IPS DF 19.7 (cell line): ENCODE measurements at regions not wholly inside any gene's neighbourhood (a gene's known extent, or its start where the extent isn't known, plus 50 kb on each side); places are given as distances from the start of the nearest gene placed in this dataset.
A peak's percentile ranks its signal among the peaks of the same experiment; 100 is the strongest.

Experiments used
- DNase-seq: peaks from one replicate; pipeline ENCODE4 v3.0.0-alpha.2; 2013; ENCODE audit warnings: low read depth, low spot score

DNA sequence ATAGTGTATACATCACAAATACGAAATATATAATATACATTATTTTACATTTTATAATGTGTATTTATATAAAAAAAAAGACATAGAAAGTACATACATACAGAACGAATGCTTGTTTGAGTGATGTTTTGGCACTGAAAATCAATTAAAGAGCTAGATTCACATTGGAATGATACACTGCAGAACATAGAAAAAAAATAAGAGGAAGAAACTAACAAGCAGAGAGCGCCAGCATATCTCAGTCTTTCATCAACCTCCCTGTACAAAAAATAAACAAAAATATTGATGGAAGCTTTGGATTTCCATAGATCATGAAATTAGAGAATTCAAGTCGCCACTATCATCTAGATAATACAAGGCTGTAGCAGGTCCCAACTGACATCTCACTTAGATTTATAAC is 420.6 kb downstream of the CENPC start:
- DNase-seq, result no peak

- no peak for DNase-seq
Observed at GRCh38 chr4:67122029-67122428, 423.3 kb downstream of the CENPC start.

GRCh38 chr4:67120369-67120768 is 424.9 kb downstream of the CENPC start:
- no peak for DNase-seq

GRCh38 chr4:67109276-67109675 is 436.0 kb downstream of the CENPC start:
- no peak for DNase-seq

DNA sequence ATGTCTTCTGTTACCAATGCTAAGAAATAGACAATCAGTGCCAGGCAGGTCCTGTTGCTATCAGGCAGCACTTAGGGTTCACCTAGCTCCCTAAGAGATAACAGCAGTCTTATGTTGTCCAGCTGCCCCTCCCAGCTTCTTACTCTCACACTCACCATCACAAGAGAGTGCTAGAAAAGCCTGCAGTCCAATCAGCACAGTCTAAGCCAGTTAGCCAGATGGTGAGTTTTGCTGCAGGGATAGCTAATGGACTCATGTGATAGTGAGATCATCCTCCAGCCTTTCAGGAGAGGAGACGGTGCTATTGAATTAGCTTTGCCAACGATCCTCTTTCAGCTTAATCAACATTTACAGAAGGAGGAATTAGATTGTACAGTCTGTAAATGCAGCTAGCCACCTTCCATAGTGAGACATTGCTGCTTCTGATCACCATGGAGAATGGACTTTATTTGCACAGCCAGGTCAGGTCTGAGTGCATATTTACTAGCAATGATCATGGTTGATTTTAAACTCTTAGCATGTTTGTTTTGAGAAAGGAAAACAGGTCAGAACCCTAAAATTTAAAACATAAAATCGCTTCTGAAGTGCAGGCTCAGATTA is 438.3 kb downstream of the CENPC start:
- DNase-seq, result no peak

DNA sequence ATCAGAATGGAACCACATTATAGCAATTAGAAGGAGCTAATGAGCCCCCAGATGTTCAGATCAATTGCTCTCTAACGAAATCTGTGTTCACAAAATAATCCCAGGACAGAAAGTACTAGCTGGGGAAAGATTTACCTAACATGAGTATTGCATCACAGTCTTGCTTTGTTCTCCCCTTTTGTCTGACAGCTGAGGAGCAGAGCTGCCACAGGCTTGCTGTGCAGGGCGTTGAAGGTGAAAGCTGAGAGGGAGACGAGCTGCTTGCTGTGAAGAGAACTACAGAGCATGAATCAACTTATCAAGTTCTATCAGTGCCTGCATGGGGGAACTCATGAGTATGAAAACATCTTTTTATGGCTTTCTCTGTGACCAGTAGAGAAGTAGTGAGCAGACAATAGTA is 441.2 kb downstream of the CENPC start:
- no peak for DNase-seq

DNA sequence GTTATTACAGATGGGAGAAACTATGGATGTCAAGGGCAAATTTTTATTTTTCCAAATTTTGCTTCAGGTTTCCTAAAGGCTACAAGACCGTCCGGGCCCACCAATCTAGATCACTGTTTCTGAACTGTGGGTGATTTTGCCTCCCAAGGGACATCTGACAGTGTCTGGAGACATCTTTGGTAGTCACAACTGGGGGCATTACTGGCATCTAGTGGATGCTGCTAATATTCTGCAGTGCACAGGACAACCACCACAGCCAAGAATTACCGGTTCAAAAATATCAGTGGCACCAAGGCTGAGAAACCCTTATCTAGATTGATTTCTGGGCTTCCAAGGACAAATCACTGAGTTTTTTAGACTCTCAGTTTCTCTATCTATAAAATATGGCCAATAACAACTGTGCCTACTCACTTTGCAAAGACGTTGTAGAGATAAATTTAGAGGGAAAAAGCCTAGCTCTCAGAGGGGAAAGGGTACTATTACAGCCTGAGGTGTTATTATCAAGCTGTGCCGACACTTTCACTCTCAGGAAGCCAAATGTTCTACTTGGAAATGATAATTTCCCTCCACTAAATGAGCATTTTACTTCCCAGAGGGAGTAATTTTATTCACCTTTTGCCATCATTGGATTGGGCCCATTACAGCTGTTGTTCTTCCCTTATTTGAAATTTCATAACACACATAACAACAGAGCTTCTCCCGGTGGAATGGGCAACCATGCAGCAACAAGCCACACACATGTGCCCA is 442.1 kb downstream of the CENPC start:
- no peak for DNase-seq

GRCh38 chr4:67101612-67102011 is 443.7 kb downstream of the CENPC start:
- DNase-seq, result no peak

- DNase-seq, result no peak
Observed at GRCh38 chr4:67092351-67092750, 453.0 kb downstream of the CENPC start.

DNA sequence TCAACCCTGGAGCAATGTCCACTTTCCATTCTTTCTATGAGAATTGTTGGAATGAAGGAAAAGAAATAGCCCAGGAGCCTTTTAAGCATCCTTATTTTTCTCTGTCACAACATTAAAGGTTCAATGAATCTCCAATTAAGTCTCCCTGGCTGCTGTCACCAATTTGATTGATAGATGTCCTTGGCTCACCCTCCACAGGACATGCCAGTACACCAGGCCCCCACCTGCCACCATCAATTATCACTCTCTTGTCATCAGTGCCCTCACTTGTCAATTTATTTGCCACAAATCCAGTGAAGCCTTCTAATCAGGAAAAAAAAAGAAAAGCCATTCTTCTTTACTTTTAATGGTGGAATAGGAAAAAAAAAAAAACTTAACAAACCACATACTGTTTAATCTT is 453.6 kb downstream of the CENPC start:
- DNase-seq, result no peak

DNA sequence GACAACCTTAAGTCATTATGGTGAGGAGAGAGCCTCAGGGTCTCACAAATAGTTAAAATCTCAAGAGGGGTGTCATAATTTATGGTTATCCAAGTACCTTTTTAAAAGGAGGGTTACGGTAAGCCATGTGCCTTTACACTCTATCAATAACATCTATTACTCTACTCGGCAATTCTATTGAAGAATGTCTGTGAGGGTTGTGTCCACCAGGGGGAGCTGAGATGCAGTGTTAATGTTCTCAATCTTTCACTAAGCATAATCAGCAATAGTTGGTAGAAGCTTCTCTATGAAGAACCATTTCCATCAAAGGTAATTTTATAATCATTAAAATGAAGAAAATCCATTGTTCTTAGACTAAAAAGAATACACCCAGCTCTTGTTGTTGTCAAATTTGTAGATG is 457.4 kb downstream of the CENPC start:
- peak; percentile 15 for DNase-seq

DNA sequence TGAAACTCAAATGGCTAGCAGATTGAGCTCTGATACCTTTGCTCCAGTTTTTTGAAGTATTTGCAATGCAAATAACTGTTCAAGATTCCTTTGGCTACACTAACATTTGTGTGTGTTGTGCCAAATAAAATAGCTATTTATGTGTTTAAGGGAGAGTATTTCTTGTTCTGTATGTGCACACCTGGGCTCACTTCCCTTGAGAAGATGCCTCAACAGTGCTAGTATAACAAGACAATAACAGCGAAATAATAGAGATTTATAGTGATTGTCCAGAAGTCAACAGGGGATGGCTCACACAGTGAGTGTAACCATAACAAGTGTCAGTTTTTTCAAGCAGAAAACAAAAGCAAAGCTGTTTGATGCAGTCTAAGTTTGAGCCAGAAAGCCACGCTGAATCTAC is 460.5 kb downstream of the CENPC start:
- DNase-seq, result no peak

- no peak for DNase-seq
Observed at GRCh38 chr4:67083496-67083895, 461.8 kb downstream of the CENPC start.

DNA sequence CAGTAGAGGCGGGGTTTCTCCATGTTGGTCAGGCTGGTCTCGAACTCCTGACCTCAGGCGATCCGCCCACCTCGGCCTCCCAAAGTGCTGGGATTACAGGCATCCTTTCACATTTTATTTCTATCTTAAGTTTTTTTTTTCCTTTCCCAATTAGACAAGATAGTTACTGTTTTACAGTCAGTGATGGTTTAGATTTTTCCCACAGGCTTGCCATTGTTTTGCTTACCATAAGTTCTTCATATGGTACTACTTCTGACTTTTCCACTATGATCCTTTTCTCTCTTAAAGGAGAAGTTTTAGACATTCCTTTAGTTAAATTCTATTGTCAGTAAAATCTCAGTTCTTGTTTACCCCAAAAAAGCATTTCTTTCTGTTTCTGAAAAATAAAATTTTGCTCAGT is 462.6 kb downstream of the CENPC start:
- no peak for DNase-seq

DNA sequence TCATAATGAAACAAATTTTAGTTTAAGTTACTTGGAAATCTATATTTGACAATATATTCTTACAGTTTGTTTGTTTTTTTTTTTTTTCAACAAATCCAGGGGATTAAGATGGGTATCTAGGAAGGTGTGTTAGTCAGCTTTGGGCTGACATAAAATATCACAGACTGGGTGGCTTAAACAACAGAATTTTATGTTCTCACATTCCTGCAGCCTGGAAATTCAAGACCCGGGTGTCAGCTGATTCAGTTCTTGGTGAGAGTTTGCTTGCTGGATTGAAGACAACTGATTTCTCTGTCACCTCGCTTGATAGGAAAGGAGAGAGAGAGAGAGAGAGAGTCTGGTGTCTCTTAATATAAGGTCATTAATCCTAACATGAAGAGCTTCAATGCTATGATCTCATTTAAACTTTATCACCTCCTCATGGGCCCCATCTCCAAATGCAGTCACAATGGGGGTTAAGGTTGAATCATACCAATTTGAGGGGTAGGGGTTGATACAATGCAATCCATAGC is 465.2 kb downstream of the CENPC start:
- no peak for DNase-seq

GRCh38 chr4:67071641-67072040 is 473.7 kb downstream of the CENPC start:
- DNase-seq, result no peak

DNA sequence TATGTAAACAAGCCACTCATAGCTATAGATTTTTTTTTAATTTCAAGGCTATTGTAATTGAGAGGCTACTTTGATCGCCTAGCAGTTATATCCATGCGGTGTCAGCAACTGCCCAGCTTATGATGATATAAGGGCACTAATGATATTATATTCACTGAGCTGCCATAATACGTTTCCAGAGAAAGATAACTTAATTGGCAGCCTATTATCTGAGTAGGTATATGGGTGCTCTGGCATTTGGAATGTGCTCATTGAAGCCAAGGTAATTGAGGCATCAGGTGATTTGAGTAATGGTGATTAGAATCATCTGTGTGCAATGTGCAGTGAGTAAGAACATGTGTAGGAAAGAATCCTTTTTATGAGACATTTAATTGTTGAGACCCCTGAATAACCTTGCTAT is 490.0 kb downstream of the CENPC start:
- DNase-seq, result no peak

GRCh38 chr4:67054896-67055295 is 490.4 kb downstream of the CENPC start:
- DNase-seq, result no peak

GRCh38 chr4:67052814-67053675 is 492.3 kb downstream of the CENPC start:
- DNase-seq, result no peak

- no peak for DNase-seq
Observed at GRCh38 chr4:67051000-67051789, 494.1 kb downstream of the CENPC start.

- no peak for DNase-seq
Observed at GRCh38 chr4:67049446-67049845, 495.9 kb downstream of the CENPC start.

DNA sequence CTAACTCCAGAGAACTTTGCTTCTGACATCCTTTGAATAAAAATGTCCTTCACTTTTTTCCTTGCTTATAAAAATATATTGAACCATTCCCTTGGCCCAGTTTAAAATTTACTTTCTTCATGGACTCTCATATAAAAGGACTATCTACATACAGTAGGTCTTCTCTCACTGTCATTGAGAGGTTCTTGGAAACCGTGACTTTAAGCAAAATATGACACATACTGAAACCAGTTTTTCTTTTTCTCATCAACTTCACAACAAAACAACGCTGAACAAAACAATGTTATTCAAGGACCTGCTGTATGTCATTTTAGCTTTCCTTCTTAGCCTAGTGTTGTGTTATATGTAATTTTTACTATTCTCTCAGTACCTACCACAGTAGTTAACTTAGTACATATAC is 496.8 kb downstream of the CENPC start:
- no peak for DNase-seq
